ENCODE measurements at regions not wholly inside any gene's neighbourhood (a gene's known extent, or its start where the extent isn't known, plus 50 kb on each side); places are given as distances from the start of the nearest gene placed in this dataset.

GRCh38 chr3:170745211-170745718, 124.7 kb downstream of the RPL22L1 start:
- TF ChIP-seq, protein P1, sequence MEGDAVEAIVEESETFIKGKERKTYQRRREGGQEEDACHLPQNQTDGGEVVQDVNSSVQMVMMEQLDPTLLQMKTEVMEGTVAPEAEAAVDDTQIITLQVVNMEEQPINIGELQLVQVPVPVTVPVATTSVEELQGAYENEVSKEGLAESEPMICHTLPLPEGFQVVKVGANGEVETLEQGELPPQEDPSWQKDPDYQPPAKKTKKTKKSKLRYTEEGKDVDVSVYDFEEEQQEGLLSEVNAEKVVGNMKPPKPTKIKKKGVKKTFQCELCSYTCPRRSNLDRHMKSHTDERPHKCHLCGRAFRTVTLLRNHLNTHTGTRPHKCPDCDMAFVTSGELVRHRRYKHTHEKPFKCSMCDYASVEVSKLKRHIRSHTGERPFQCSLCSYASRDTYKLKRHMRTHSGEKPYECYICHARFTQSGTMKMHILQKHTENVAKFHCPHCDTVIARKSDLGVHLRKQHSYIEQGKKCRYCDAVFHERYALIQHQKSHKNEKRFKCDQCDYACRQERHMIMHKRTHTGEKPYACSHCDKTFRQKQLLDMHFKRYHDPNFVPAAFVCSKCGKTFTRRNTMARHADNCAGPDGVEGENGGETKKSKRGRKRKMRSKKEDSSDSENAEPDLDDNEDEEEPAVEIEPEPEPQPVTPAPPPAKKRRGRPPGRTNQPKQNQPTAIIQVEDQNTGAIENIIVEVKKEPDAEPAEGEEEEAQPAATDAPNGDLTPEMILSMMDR (IDR thresholded peaks at IDR 0.05), result no peak
- no peak for TF ChIP-seq EP300 (IDR thresholded peaks at IDR 0.05)
- no peak for TF ChIP-seq POLR2A (IDR thresholded peaks at IDR 0.05)

All from upper lobe of left lung (tissue), 4 donors.